ENCODE measurements at regions not wholly inside any gene's neighbourhood (a gene's known extent, or its start where the extent isn't known, plus 50 kb on each side); places are given as distances from the start of the nearest gene placed in this dataset.

- H3K4me1 ChIP-seq (ENCODE audit: control insufficient read depth, low read length) = no peaks in the 10 kb centered on the region
- TF ChIP-seq CTCF (IDR thresholded peaks at IDR 0.05; ENCODE audit: low read depth, low read length, poor library complexity, severe bottlenecking) = no peak
- no peak for TF ChIP-seq EZH2phosphoT487 (IDR thresholded peaks at IDR 0.05; ENCODE audit: borderline replicate concordance, low read length)
- no peaks in the 10 kb centered on the region for H3K79me2 ChIP-seq (ENCODE audit: control insufficient read depth, low read length)
- H3F3A ChIP-seq (ENCODE audit: control insufficient read depth, insufficient read depth) = no peaks in the 10 kb centered on the region
- H3K9me3 ChIP-seq (ENCODE audit: control insufficient read depth, insufficient read depth, low read length) = no peaks in the 10 kb centered on the region
- no peak overlapping the region for H3K4me3 ChIP-seq (ENCODE audit: low read length)
- H4K20me1 ChIP-seq (ENCODE audit: control insufficient read depth, insufficient read depth, low read depth, low read length) = no peaks in the 10 kb centered on the region
- no peaks in the 10 kb centered on the region for H3K36me3 ChIP-seq (ENCODE audit: control insufficient read depth, low read length)
- H3K4me2 ChIP-seq (ENCODE audit: low read length) = no peak overlapping the region
- no peaks in the 10 kb centered on the region for H3K9me2 ChIP-seq (replicated peaks; ENCODE audit: control insufficient read depth, low read length)
- no peaks in the 10 kb centered on the region for H3K27me3 ChIP-seq (ENCODE audit: control insufficient read depth, low read length)
- no peak overlapping the region for H3K27ac ChIP-seq (ENCODE audit: low read depth, low read length)
Measured at GRCh38 chr5:32984851-32985610, 273.9 kb downstream of the NPR3 start.

GRCh38 chr5:32989815-32990214 is 278.7 kb downstream of the NPR3 start:
- Histone ChIP-seq H3K4me2 (ENCODE audit: low read length) (no peak overlapping the region), H4K20me1 (ENCODE audit: control insufficient read depth, insufficient read depth, low read depth, low read length) (no peaks in the 10 kb centered on the region)

GRCh38 chr5:32990593-32991420 is 279.7 kb downstream of the NPR3 start:
- H3K4me3 ChIP-seq (ENCODE audit: low read length) = no peak overlapping the region
- no peaks in the 10 kb centered on the region for H3K27me3 ChIP-seq (ENCODE audit: control insufficient read depth, low read length)
- H3K9me3 ChIP-seq (ENCODE audit: control insufficient read depth, insufficient read depth, low read length) = no peaks in the 10 kb centered on the region
- no peaks in the 10 kb centered on the region for H3K9me2 ChIP-seq (replicated peaks; ENCODE audit: control insufficient read depth, low read length)
- H4K20me1 ChIP-seq (ENCODE audit: control insufficient read depth, insufficient read depth, low read depth, low read length) = no peaks in the 10 kb centered on the region
- no peak overlapping the region for H3K4me2 ChIP-seq (ENCODE audit: low read length)
- H3K27ac ChIP-seq (ENCODE audit: low read depth, low read length) = no peak overlapping the region
- H3F3A ChIP-seq (ENCODE audit: control insufficient read depth, insufficient read depth) = no peaks in the 10 kb centered on the region
- H3K4me1 ChIP-seq (ENCODE audit: control insufficient read depth, low read length) = no peaks in the 10 kb centered on the region
- no peaks in the 10 kb centered on the region for H3K36me3 ChIP-seq (ENCODE audit: control insufficient read depth, low read length)
- no peaks in the 10 kb centered on the region for H3K79me2 ChIP-seq (ENCODE audit: control insufficient read depth, low read length)
- TF ChIP-seq EZH2phosphoT487 (IDR thresholded peaks at IDR 0.05; ENCODE audit: borderline replicate concordance, low read length) (no peak), CTCF (IDR thresholded peaks at IDR 0.05; ENCODE audit: low read depth, low read length, poor library complexity, severe bottlenecking) (no peak)

More at GRCh38 chr5:32989815-32990214, 278.7 kb downstream of the NPR3 start:
- TF ChIP-seq CTCF (IDR thresholded peaks at IDR 0.05; ENCODE audit: low read depth, low read length, poor library complexity, severe bottlenecking) (no peak), EZH2phosphoT487 (IDR thresholded peaks at IDR 0.05; ENCODE audit: borderline replicate concordance, low read length) (no peak)
- no peaks in the 10 kb centered on the region for H3K79me2 ChIP-seq (ENCODE audit: control insufficient read depth, low read length)
- no peaks in the 10 kb centered on the region for H3K4me1 ChIP-seq (ENCODE audit: control insufficient read depth, low read length)
- no peaks in the 10 kb centered on the region for H3F3A ChIP-seq (ENCODE audit: control insufficient read depth, insufficient read depth)
- H3K27ac ChIP-seq (ENCODE audit: low read depth, low read length) = no peak overlapping the region
- no peaks in the 10 kb centered on the region for H3K9me2 ChIP-seq (replicated peaks; ENCODE audit: control insufficient read depth, low read length)
- H3K36me3 ChIP-seq (ENCODE audit: control insufficient read depth, low read length) = no peaks in the 10 kb centered on the region
- no peaks in the 10 kb centered on the region for H3K9me3 ChIP-seq (ENCODE audit: control insufficient read depth, insufficient read depth, low read length)
- H3K27me3 ChIP-seq (ENCODE audit: control insufficient read depth, low read length) = no peaks in the 10 kb centered on the region
- H3K4me3 ChIP-seq (ENCODE audit: low read length) = no peak overlapping the region

Measured in DOHH2 (cell line).